ENCODE measurements at regions not wholly inside any gene's neighbourhood (a gene's known extent, or its start where the extent isn't known, plus 50 kb on each side); places are given as distances from the start of the nearest gene placed in this dataset.

- TF ChIP-seq ELK1 (CRISPR knock-in tag; IDR thresholded peaks at IDR 0.05), result no peak
- TF ChIP-seq POLR2A (conservative IDR thresholded peaks at IDR 0.05), result no peak
- TF ChIP-seq RBM34 (IDR thresholded peaks at IDR 0.05; ENCODE audit: borderline replicate concordance, insufficient read depth, low read length), result no peak
- TF ChIP-seq EZH2 (IDR thresholded peaks at IDR 0.05; ENCODE audit: borderline replicate concordance, low read depth, low read length), result no peak
- no peak for TF ChIP-seq CBFB (CRISPR knock-in tag; IDR thresholded peaks at IDR 0.05)
- no peak for TF ChIP-seq TFE3 (CRISPR knock-in tag; IDR thresholded peaks at IDR 0.05)
- no peak for TF ChIP-seq CTCF (IDR thresholded peaks at IDR 0.05 in 2 of 3, conservative IDR thresholded peaks at IDR 0.05 in 1 of 3; ENCODE audit: insufficient read depth in 2 of 3, low read depth in 1 of 3, low read length in 3 of 3)
- TF ChIP-seq USF1 (CRISPR knock-in tag; IDR thresholded peaks at IDR 0.05), result no peak
- TF ChIP-seq SMARCA4 (IDR thresholded peaks at IDR 0.05), result no peak
- TF ChIP-seq SMARCC2 (IDR thresholded peaks at IDR 0.05; ENCODE audit: low read depth), result no peak
- no peak for TF ChIP-seq NFXL1 (CRISPR knock-in tag; IDR thresholded peaks at IDR 0.05)
- TF ChIP-seq EGR1 (conservative IDR thresholded peaks at IDR 0.05), result no peak
These were observed 102.8 kb downstream of the SOX14 start for GRCh38 chr3:137866933-137867332.
